Loucy (cell line): ENCODE measurements at regions not wholly inside any gene's neighbourhood (a gene's known extent, or its start where the extent isn't known, plus 50 kb on each side); places are given as distances from the start of the nearest gene placed in this dataset.

Source experiments
- H2AFZ ChIP-seq: fragments of 200-600 bp; sonication (generic); 2 replicates; pipeline ENCODE4 v1.6.0; 2016; ENCODE audit warnings: antibody characterized with exemption, mild to moderate bottlenecking, low read length, moderate library complexity
- H3F3A ChIP-seq: fragments of 200-600 bp; 2 replicates; pipeline ENCODE4 v1.6.0; 2016; ENCODE audit warnings: antibody characterized with exemption, low read depth, mild to moderate bottlenecking
- H3K27me3 ChIP-seq: fragments of 200-600 bp; sonication (generic); 2 replicates; pipeline ENCODE4 v1.6.1; 2014; ENCODE audit warnings: low read length, mild to moderate bottlenecking; ENCODE audit not compliant: insufficient read depth, poor library complexity, severe bottlenecking
- H3K36me3 ChIP-seq: fragments of 200-600 bp; sonication (generic); 2 replicates; pipeline ENCODE4 v1.6.1; 2016; ENCODE audit warnings: low read length; ENCODE audit not compliant: insufficient read depth
- H3K4me1 ChIP-seq: fragments of 200-600 bp; sonication (generic); 2 replicates; pipeline ENCODE4 v1.5.1; 2014; ENCODE audit warnings: low read length, mild to moderate bottlenecking; ENCODE audit not compliant: insufficient read depth, poor library complexity, severe bottlenecking
- H3K4me2 ChIP-seq: fragments of 200-600 bp; sonication (generic); 2 replicates; pipeline ENCODE4 v1.6.0; 2014; ENCODE audit warnings: antibody characterized with exemption, low read length, low read depth, mild to moderate bottlenecking; ENCODE audit not compliant: poor library complexity, severe bottlenecking
- H3K4me3 ChIP-seq: fragments of 200-600 bp; sonication (generic); 2 replicates; pipeline ENCODE4 v1.5.1; 2014; ENCODE audit warnings: low read length, mild to moderate bottlenecking, mixed read lengths; ENCODE audit not compliant: poor library complexity, severe bottlenecking
- H3K79me2 ChIP-seq: fragments of 200-600 bp; sonication (generic); 2 replicates; pipeline ENCODE4 v1.6.1; 2014; ENCODE audit warnings: low read length; ENCODE audit not compliant: insufficient read depth
- H3K9ac ChIP-seq: fragments of 200-600 bp; sonication (generic); 2 replicates; pipeline ENCODE4 v1.6.0; 2014; ENCODE audit warnings: mild to moderate bottlenecking, low read depth, low read length, moderate library complexity; ENCODE audit not compliant: poor library complexity, severe bottlenecking
- H3K9me2 ChIP-seq: fragments of 200-600 bp; sonication (generic); replicated peaks from 2 replicates; pipeline ENCODE4 v1.6.1; 2016; ENCODE audit warnings: low read depth, low read length, mixed read lengths
- H3K9me3 ChIP-seq: fragments of 200-600 bp; sonication (generic); 2 replicates; pipeline ENCODE4 v1.6.1; 2014; ENCODE audit warnings: mild to moderate bottlenecking, antibody characterized with exemption, low read length, low read depth; ENCODE audit not compliant: insufficient read depth
- H4K20me1 ChIP-seq: fragments of 200-600 bp; sonication (generic); 2 replicates; pipeline ENCODE4 v1.6.0; 2014; ENCODE audit warnings: antibody characterized with exemption, low read length, mild to moderate bottlenecking; ENCODE audit not compliant: insufficient read depth, poor library complexity, severe bottlenecking
- CTCF ChIP-seq: fragments of 200-600 bp; sonication (generic); conservative IDR thresholded peaks from 2 replicates; pipeline ENCODE4 v1.5.1; 2014; ENCODE audit warnings: mild to moderate bottlenecking, antibody characterized with exemption, low read length
- EZH2phosphoT487 ChIP-seq: fragments of 200-600 bp; IDR thresholded peaks from 2 replicates; pipeline ENCODE4 v1.6.1; 2018; ENCODE audit warnings: antibody characterized with exemption, mild to moderate bottlenecking, moderate library complexity, borderline replicate concordance

GRCh38 chr2:122205641-122206040 lies 450.2 kb downstream of the TSN start:
- TF ChIP-seq CTCF, result no peak
- no peak for TF ChIP-seq EZH2phosphoT487
- H3K27me3 ChIP-seq, result no peaks in the 10 kb centered on the region
- H3F3A ChIP-seq, result no peaks in the 10 kb centered on the region
- H3K79me2 ChIP-seq, result no peaks in the 10 kb centered on the region
- H3K4me1 ChIP-seq, result no peaks in the 10 kb centered on the region
- H4K20me1 ChIP-seq, result no peaks in the 10 kb centered on the region
- H3K9me3 ChIP-seq, result no peaks in the 10 kb centered on the region
- H2AFZ ChIP-seq, result no peak overlapping the region
- H3K9me2 ChIP-seq, result no peaks in the 10 kb centered on the region
- no peak overlapping the region for H3K4me3 ChIP-seq
- no peak overlapping the region for H3K9ac ChIP-seq
- no peak overlapping the region for H3K4me2 ChIP-seq
- no peaks in the 10 kb centered on the region for H3K36me3 ChIP-seq

GRCh38 chr2:122206101-122206500 lies 450.6 kb downstream of the TSN start:
- Histone ChIP-seq H3F3A (no peaks in the 10 kb centered on the region), H3K9me3 (no peaks in the 10 kb centered on the region), H3K9ac (no peak overlapping the region), H3K27me3 (no peaks in the 10 kb centered on the region), H3K36me3 (no peaks in the 10 kb centered on the region), H3K9me2 (no peaks in the 10 kb centered on the region), H3K4me2 (no peak overlapping the region), H3K4me1 (no peaks in the 10 kb centered on the region), H3K79me2 (no peaks in the 10 kb centered on the region), H3K4me3 (no peak overlapping the region), H2AFZ (no peak overlapping the region), H4K20me1 (no peaks in the 10 kb centered on the region)
- TF ChIP-seq EZH2phosphoT487 (no peak), CTCF (no peak)

- H3K79me2 ChIP-seq, result no peaks in the 10 kb centered on the region
Measured at GRCh38 chr2:122209377-122209776, 453.9 kb downstream of the TSN start.

More at GRCh38 chr2:122209377-122209776, 453.9 kb downstream of the TSN start:
- H3K9ac ChIP-seq, result no peak overlapping the region
- no peak overlapping the region for H3K4me3 ChIP-seq
- H3K36me3 ChIP-seq, result no peaks in the 10 kb centered on the region
- no peak overlapping the region for H2AFZ ChIP-seq
- no peak overlapping the region for H3K4me2 ChIP-seq
- H3K9me3 ChIP-seq, result no peaks in the 10 kb centered on the region
- H3F3A ChIP-seq, result no peaks in the 10 kb centered on the region
- no peaks in the 10 kb centered on the region for H3K9me2 ChIP-seq
- no peaks in the 10 kb centered on the region for H3K4me1 ChIP-seq
- TF ChIP-seq CTCF, result no peak
- no peak for TF ChIP-seq EZH2phosphoT487
- H3K27me3 ChIP-seq, result no peaks in the 10 kb centered on the region
- H4K20me1 ChIP-seq, result no peaks in the 10 kb centered on the region
